Muscle of leg (tissue), 3 donors: ENCODE measurements at regions not wholly inside any gene's neighbourhood (a gene's known extent, or its start where the extent isn't known, plus 50 kb on each side); places are given as distances from the start of the nearest gene placed in this dataset.
A peak's percentile ranks its signal among the peaks of the same experiment; 100 is the strongest.
"Not testable (repeated sequence)": the region's sequence is repeated elsewhere in the genome, so short reads cannot be mapped to it uniquely, and the experiment has no call there.

Experiments used
- DNase-seq: peaks from one replicate; pipeline ENCODE4 v3.0.0; 2013
- H3K27ac ChIP-seq: one replicate; pipeline ENCODE4 v1.5.1; 2013; ENCODE audit warnings: mild to moderate bottlenecking, low read length, control low read depth
- H3K27me3 ChIP-seq: one replicate; pipeline ENCODE4 v1.6.1; 2013; ENCODE audit warnings: low read length; ENCODE audit not compliant: control insufficient read depth, insufficient read depth
- H3K36me3 ChIP-seq: one replicate; pipeline ENCODE4 v1.6.1; 2013; ENCODE audit warnings: low read length; ENCODE audit not compliant: control insufficient read depth, insufficient read depth
- H3K4me1 ChIP-seq: one replicate; pipeline ENCODE4 v1.6.1; 2013; ENCODE audit warnings: low read length; ENCODE audit not compliant: control insufficient read depth, insufficient read depth
- H3K4me3 ChIP-seq: one replicate; pipeline ENCODE4 v1.5.1; 2013; ENCODE audit warnings: low read length, control low read depth
- H3K9me3 ChIP-seq: replicated peaks from 2 replicates; pipeline ENCODE4 v1.6.1; 2013; ENCODE audit warnings: low read depth, low read length; ENCODE audit not compliant: control insufficient read depth
- whole genome bisulfite sequencing: methylation state at CpG from one replicate; pipeline ENCODE4 v1.1.5; 2013; ENCODE audit warnings: missing lambda C conversion rate; ENCODE audit not compliant: insufficient coverage; 5-methylcytosine and 5-hydroxymethylcytosine counted together

DNA sequence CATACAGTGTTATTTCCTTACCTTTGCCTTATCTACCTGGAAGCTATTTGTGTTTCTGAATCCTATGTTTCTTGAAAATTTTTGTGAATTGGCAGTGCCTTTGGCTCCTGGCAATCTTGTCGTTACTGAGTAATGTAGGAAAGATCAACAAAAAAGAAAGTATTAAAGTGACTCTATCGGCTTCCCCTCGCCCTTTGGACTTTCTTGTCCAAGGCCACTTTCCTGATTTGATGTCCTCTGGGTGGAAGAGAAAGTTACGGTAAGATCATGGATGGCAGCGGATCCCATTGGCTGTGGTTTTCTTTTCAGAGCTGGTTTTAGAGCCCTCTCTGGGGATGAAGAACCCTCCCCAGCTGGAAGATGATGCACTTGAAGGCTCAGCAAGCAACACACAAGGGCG, 324.9 kb upstream of the COX7C start:
- H3K9me3 ChIP-seq, H3K27ac ChIP-seq, H3K4me3 ChIP-seq, H3K27me3 ChIP-seq, H3K36me3 ChIP-seq, H3K4me1 ChIP-seq, DNase-seq: not testable (repeated sequence)
- WGBS = 62% methylated on average over 2 of the region's 6 CpGs

- H3K27me3 ChIP-seq, H3K4me3 ChIP-seq, H3K27ac ChIP-seq, H3K9me3 ChIP-seq, DNase-seq, H3K36me3 ChIP-seq, H3K4me1 ChIP-seq: not testable (repeated sequence)
- WGBS = no CpG with 5 or more reads among the region's 1 CpG
These were observed 315.1 kb upstream of the COX7C start for GRCh38 chr5:86302643-86303042.

- H3K27ac ChIP-seq, H3K4me3 ChIP-seq, H3K9me3 ChIP-seq, H3K36me3 ChIP-seq, H3K4me1 ChIP-seq, DNase-seq, H3K27me3 ChIP-seq: not testable (repeated sequence)
- WGBS = no CpG with 5 or more reads among the region's 2 CpGs
These were observed 312.7 kb upstream of the COX7C start for GRCh38 chr5:86305050-86305449.

DNA sequence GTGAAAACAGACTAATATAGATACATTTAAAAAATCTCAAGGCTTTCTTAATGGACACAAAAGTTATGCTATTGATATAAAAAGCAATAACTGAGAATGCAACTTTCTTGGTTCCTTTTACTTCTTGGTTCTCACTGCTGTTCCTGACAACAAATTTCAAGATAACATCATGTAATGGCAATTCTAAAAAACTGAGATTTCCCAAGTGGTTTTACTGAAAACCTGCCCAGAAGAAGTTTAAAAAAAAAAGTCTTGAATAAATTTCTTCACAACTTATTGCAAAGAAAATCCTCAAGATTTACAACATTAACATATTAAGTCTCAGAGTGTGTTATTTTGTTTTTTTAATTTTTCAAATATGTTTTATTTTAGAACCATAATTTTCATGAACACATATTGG, 302.8 kb upstream of the COX7C start:
- Histone ChIP-seq H3K4me1 (no peaks in the 10 kb centered on the region), H3K27ac (no peak overlapping the region)
- DNase-seq = peak; percentile 65

GRCh38 chr5:86320266-86320665, 297.5 kb upstream of the COX7C start:
- Histone ChIP-seq H3K9me3 (no peaks in the 10 kb centered on the region), H3K27ac (no peak overlapping the region), H3K36me3 (no peaks in the 10 kb centered on the region), H3K4me1 (no peaks in the 10 kb centered on the region), H3K4me3 (no peak overlapping the region), H3K27me3 (no peaks in the 10 kb centered on the region)
- DNase-seq = peak; percentile 4

More for the DNA sequence above, 302.8 kb upstream of the COX7C start:
- Histone ChIP-seq H3K36me3 (no peaks in the 10 kb centered on the region), H3K27me3 (no peaks in the 10 kb centered on the region), H3K4me3 (no peak overlapping the region), H3K9me3 (no peaks in the 10 kb centered on the region)

DNA sequence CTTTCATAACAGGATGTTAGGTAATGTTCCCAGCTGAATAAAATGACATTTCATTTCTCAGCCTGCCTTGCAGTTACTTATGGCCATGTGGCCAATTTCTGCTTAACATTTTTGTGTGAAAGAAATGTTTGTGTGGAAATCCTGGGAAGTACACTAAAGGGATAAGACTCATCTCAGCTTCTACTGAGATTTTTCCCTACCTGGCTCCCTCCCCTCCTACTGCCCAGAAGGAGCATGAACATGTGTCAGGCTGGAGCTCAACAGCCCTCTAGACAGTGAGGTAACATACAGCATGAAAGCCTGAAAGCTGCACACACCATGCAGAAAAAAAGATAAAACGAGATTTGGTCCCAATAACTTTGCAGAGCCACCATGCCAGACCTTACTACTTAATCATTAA, 288.4 kb upstream of the COX7C start:
- Histone ChIP-seq H3K36me3 (no peaks in the 10 kb centered on the region), H3K4me1 (no peaks in the 10 kb centered on the region), H3K27ac (no peak overlapping the region), H3K4me3 (no peak overlapping the region), H3K27me3 (no peaks in the 10 kb centered on the region), H3K9me3 (no peaks in the 10 kb centered on the region)
- no CpG with 5 or more reads among the region's 1 CpG for WGBS
- no peak for DNase-seq

GRCh38 chr5:86330736-86331135, 287.0 kb upstream of the COX7C start:
- no peaks in the 10 kb centered on the region for H3K27me3 ChIP-seq
- 67% methylated on average over 1 of the region's 2 CpGs for WGBS
- no peaks in the 10 kb centered on the region for H3K4me1 ChIP-seq
- no peak overlapping the region for H3K27ac ChIP-seq
- H3K4me3 ChIP-seq = no peak overlapping the region
- no peaks in the 10 kb centered on the region for H3K36me3 ChIP-seq
- H3K9me3 ChIP-seq = no peaks in the 10 kb centered on the region
- DNase-seq = no peak

DNA sequence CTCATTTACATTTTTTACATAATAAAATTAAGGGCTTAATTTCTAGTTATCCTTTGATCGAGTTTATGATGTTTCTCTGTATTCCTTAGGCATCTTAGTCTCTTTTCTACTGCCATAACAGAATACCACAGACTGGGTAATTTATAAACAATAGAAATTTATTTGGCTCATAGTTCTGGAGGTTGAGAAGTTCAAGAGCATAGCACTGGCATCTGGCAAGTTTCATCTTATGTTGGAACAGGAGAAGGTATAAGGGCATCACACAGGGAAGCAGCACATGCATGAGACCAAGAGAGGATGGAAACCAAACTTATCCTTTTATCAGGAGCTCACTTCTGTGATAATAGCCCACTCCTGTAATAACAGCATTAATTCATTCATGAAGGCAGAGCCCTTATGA, 284.9 kb upstream of the COX7C start:
- Histone ChIP-seq H3K27me3 (no peaks in the 10 kb centered on the region), H3K27ac (no peak overlapping the region), H3K4me1 (no peaks in the 10 kb centered on the region), H3K4me3 (no peak overlapping the region), H3K36me3 (no peaks in the 10 kb centered on the region), H3K9me3 (no peaks in the 10 kb centered on the region)
- no peak for DNase-seq
- WGBS = no CpG with 5 or more reads among the region's 1 CpG

DNA sequence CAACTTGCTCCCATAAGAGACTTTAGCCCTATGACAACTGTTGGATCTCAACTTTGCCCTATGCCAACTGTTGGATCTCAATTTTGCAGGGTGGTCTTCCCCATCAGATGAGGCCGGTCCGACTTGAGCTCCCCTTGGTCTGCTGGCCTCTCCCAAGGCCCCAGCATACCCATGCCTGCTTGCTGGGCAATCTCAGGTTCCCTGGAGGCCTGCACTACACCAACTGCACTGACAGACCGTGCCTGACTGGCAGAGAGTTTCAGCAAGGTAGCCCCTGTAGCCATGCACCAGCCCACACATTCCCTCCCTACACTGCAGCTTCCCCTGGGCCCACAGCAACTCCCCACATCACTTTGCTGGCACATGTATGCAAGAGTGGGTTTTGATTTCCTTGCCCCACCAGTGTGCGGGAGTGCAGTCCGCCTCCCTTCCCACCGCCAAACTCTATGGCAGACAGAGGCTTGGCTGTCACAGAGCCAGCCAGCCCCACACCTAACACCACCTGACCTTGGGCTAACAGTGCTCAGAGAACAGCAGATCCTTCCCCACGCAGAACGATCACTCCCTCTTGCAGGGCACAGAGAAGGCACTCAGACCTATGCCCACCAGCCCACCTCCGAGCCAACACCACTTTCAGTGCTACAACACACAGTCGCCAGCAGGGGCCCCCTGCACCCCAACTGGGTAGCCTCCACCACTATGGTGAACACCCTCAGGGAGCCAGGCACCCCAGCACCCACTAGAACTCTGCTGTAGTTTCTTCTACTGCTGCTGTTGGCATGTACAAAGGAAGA, 279.9 kb upstream of the COX7C start:
- no peak for DNase-seq

DNA sequence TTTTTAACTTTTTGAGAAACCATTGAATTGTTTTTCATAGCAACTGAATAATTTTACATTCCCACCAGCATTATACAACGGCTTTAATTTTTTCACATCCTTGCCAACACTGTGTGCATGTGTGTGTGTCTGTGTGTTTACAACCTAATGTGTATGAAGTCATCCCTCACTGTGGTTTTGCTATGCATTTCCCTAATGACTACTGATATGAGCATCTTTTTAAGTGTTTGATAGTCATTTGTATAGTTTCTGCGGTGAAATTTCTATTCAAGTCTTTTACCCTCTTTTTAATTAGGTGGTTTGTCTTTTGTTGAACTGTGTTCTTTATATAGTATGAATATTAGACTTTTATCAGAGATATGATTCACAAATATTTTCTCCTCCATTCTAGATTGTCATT, 263.1 kb upstream of the COX7C start:
- Histone ChIP-seq H3K36me3 (no peaks in the 10 kb centered on the region), H3K27me3 (no peaks in the 10 kb centered on the region), H3K4me3 (no peak overlapping the region), H3K9me3 (no peaks in the 10 kb centered on the region), H3K27ac (no peak overlapping the region), H3K4me1 (no peaks in the 10 kb centered on the region)
- no CpG with 5 or more reads among the region's 2 CpGs for WGBS
- no peak for DNase-seq

More for the DNA sequence above, 279.9 kb upstream of the COX7C start:
- H3K4me1 ChIP-seq = no peaks in the 10 kb centered on the region
- H3K27me3 ChIP-seq = no peaks in the 10 kb centered on the region
- H3K27ac ChIP-seq = no peak overlapping the region
- 82% methylated on average over 10 of the region's 10 CpGs for WGBS
- no peaks in the 10 kb centered on the region for H3K36me3 ChIP-seq
- no peak overlapping the region for H3K4me3 ChIP-seq
- no peaks in the 10 kb centered on the region for H3K9me3 ChIP-seq

GRCh38 chr5:86360801-86361200, 256.9 kb upstream of the COX7C start:
- no peaks in the 10 kb centered on the region for H3K27me3 ChIP-seq
- H3K4me3 ChIP-seq = no peak overlapping the region
- H3K9me3 ChIP-seq = no peaks in the 10 kb centered on the region
- no peaks in the 10 kb centered on the region for H3K4me1 ChIP-seq
- no peak for DNase-seq
- no peak overlapping the region for H3K27ac ChIP-seq
- no peaks in the 10 kb centered on the region for H3K36me3 ChIP-seq
- 92% methylated on average over 1 of the region's 1 CpG for WGBS
